ENCODE measurements at regions not wholly inside any gene's neighbourhood (a gene's known extent, or its start where the extent isn't known, plus 50 kb on each side); places are given as distances from the start of the nearest gene placed in this dataset.

GRCh38 chr13:87128036-87128435 lies 543.1 kb upstream of the SLITRK5 start:
- TF ChIP-seq CTCF (IDR thresholded peaks at IDR 0.05) (no peak), ZFX (IDR thresholded peaks at IDR 0.05; ENCODE audit: borderline replicate concordance) (no peak)

All from 22Rv1 (cell line).